Smooth muscle cell (in vitro differentiated cells): ENCODE measurements at regions not wholly inside any gene's neighbourhood (a gene's known extent, or its start where the extent isn't known, plus 50 kb on each side); places are given as distances from the start of the nearest gene placed in this dataset.

Source experiments
- DNase-seq: peaks from one replicate; lab custom pipeline; 2025; ENCODE audit not compliant: unreplicated experiment; lab: John Stamatoyannopoulos, UW
- H2AFZ ChIP-seq: fragments of 200-600 bp; sonication (generic); 2 replicates; pipeline ENCODE4 v1.6.0; 2016; ENCODE audit warnings: antibody characterized with exemption, low read depth, mild to moderate bottlenecking
- H3F3A ChIP-seq: fragments of 200-600 bp; sonication (generic); 2 replicates; pipeline ENCODE4 v1.6.0; 2017; ENCODE audit warnings: antibody characterized with exemption, low read depth
- H3K27ac ChIP-seq: fragments of 200-600 bp; sonication (generic); 2 replicates; pipeline ENCODE4 v1.5.1; 2016; ENCODE audit warnings: low read depth, mild to moderate bottlenecking
- H3K27me3 ChIP-seq: fragments of 200-600 bp; sonication (generic); 2 replicates; pipeline ENCODE4 v1.6.1; 2016; ENCODE audit warnings: low read depth, mild to moderate bottlenecking
- H3K36me3 ChIP-seq: fragments of 200-600 bp; sonication (generic); 2 replicates; pipeline ENCODE4 v1.5.1; 2016; ENCODE audit warnings: low read depth
- H3K4me1 ChIP-seq: fragments of 200-600 bp; sonication (generic); 2 replicates; pipeline ENCODE4 v1.5.1; 2016; ENCODE audit warnings: low read depth
- H3K4me2 ChIP-seq: fragments of 200-600 bp; sonication (generic); 2 replicates; pipeline ENCODE4 v1.6.0; 2016; ENCODE audit warnings: mild to moderate bottlenecking
- H3K4me3 ChIP-seq: fragments of 200-600 bp; sonication (generic); 2 replicates; pipeline ENCODE4 v1.5.1; 2016; ENCODE audit warnings: mild to moderate bottlenecking
- H3K79me2 ChIP-seq: fragments of 200-600 bp; sonication (generic); 2 replicates; pipeline ENCODE4 v1.6.0; 2016; ENCODE audit warnings: low read depth, mild to moderate bottlenecking
- H3K9ac ChIP-seq: fragments of 200-600 bp; sonication (generic); 2 replicates; pipeline ENCODE4 v1.6.0; 2016; ENCODE audit warnings: low read depth
- H3K9me3 ChIP-seq: fragments of 200-600 bp; sonication (generic); replicated peaks from 2 replicates; pipeline ENCODE4 v1.5.1; 2016; ENCODE audit warnings: low read depth
- H4K20me1 ChIP-seq: fragments of 200-600 bp; sonication (generic); 2 replicates; pipeline ENCODE4 v1.6.0; 2016; ENCODE audit warnings: low read depth
- CTCF ChIP-seq: fragments of 200-600 bp; sonication (generic); IDR thresholded peaks from 2 replicates; pipeline ENCODE4 v1.5.1; 2017; ENCODE audit warnings: borderline replicate concordance, mild to moderate bottlenecking, antibody characterized with exemption; ENCODE audit not compliant: insufficient read depth, poor library complexity, severe bottlenecking
- WGBS: methylation state at CpG from one replicate; pipeline ENCODE4 v1.1.7; 2016; ENCODE audit warnings: low lambda C conversion rate; 5-methylcytosine and 5-hydroxymethylcytosine counted together

- no peak for DNase-seq
- no peaks in the 10 kb centered on the region for H3K27me3 ChIP-seq
- H3K36me3 ChIP-seq, result no peaks in the 10 kb centered on the region
- no peak for TF ChIP-seq CTCF
- H3K79me2 ChIP-seq, result no peaks in the 10 kb centered on the region
- H3K9ac ChIP-seq, result no peak overlapping the region
- no peak overlapping the region for H3K4me2 ChIP-seq
- no peak overlapping the region for H3K4me3 ChIP-seq
- H3K27ac ChIP-seq, result no peak overlapping the region
- no peaks in the 10 kb centered on the region for H4K20me1 ChIP-seq
- no peaks in the 10 kb centered on the region for H3K9me3 ChIP-seq
- no peak overlapping the region for H2AFZ ChIP-seq
- H3F3A ChIP-seq, result no peaks in the 10 kb centered on the region
- 84% methylated on average over 3 of the region's 3 CpGs for WGBS
- H3K4me1 ChIP-seq, result no peaks in the 10 kb centered on the region
Measured at GRCh38 chr1:216785221-216785620, 62.0 kb upstream of the ESRRG start.

- no peak for TF ChIP-seq CTCF
- no peaks in the 10 kb centered on the region for H3K79me2 ChIP-seq
Measured at GRCh38 chr1:216779686-216780085, 56.5 kb upstream of the ESRRG start.

GRCh38 chr1:216778737-216779136 is 55.5 kb upstream of the ESRRG start:
- Histone ChIP-seq H3K4me1 (no peaks in the 10 kb centered on the region), H2AFZ (no peak overlapping the region), H3K9me3 (no peaks in the 10 kb centered on the region), H3K4me2 (no peak overlapping the region), H3K27me3 (no peaks in the 10 kb centered on the region), H3K27ac (no peak overlapping the region), H3K79me2 (no peaks in the 10 kb centered on the region), H4K20me1 (no peaks in the 10 kb centered on the region), H3F3A (no peaks in the 10 kb centered on the region), H3K4me3 (no peak overlapping the region), H3K9ac (no peak overlapping the region), H3K36me3 (no peaks in the 10 kb centered on the region)
- TF ChIP-seq CTCF, result no peak
- WGBS, result 92% methylated on average over 1 of the region's 1 CpG
- no peak for DNase-seq

More at GRCh38 chr1:216779686-216780085, 56.5 kb upstream of the ESRRG start:
- H3K36me3 ChIP-seq, result no peaks in the 10 kb centered on the region
- no peaks in the 10 kb centered on the region for H3K4me1 ChIP-seq
- H3K4me3 ChIP-seq, result no peak overlapping the region
- no peaks in the 10 kb centered on the region for H4K20me1 ChIP-seq
- no peaks in the 10 kb centered on the region for H3K9me3 ChIP-seq
- no peak for DNase-seq
- H3K27me3 ChIP-seq, result no peaks in the 10 kb centered on the region
- no peak overlapping the region for H2AFZ ChIP-seq
- no peaks in the 10 kb centered on the region for H3F3A ChIP-seq
- H3K9ac ChIP-seq, result no peak overlapping the region
- H3K4me2 ChIP-seq, result no peak overlapping the region
- no peak overlapping the region for H3K27ac ChIP-seq

GRCh38 chr1:216777148-216777547 is 53.9 kb upstream of the ESRRG start:
- 95% methylated on average over 5 of the region's 5 CpGs for WGBS
- Histone ChIP-seq H4K20me1 (no peaks in the 10 kb centered on the region), H3K79me2 (no peaks in the 10 kb centered on the region), H3K9ac (no peak overlapping the region), H3K9me3 (no peaks in the 10 kb centered on the region), H3K27me3 (no peaks in the 10 kb centered on the region), H3K4me1 (no peaks in the 10 kb centered on the region), H3K36me3 (no peaks in the 10 kb centered on the region), H3K4me3 (no peak overlapping the region), H3K27ac (no peak overlapping the region), H3K4me2 (no peak overlapping the region), H3F3A (no peaks in the 10 kb centered on the region), H2AFZ (no peak overlapping the region)
- no peak for DNase-seq
- TF ChIP-seq CTCF, result no peak
